ENCODE measurements at regions not wholly inside any gene's neighbourhood (a gene's known extent, or its start where the extent isn't known, plus 50 kb on each side); places are given as distances from the start of the nearest gene placed in this dataset.

- Histone ChIP-seq H3K36me3 (no peaks in the 10 kb centered on the region), H3K4me1 (no peaks in the 10 kb centered on the region), H3K9me3 (no peaks in the 10 kb centered on the region), H3K27me3 (no peaks in the 10 kb centered on the region), H3K4me3 (no peak overlapping the region), H3K27ac (no peak overlapping the region)
- ATAC-seq (no peak), DNase-seq (no peak)
- intact Hi-C loops (cut with DNase I), result no loop called here
- TF ChIP-seq, protein P1, sequence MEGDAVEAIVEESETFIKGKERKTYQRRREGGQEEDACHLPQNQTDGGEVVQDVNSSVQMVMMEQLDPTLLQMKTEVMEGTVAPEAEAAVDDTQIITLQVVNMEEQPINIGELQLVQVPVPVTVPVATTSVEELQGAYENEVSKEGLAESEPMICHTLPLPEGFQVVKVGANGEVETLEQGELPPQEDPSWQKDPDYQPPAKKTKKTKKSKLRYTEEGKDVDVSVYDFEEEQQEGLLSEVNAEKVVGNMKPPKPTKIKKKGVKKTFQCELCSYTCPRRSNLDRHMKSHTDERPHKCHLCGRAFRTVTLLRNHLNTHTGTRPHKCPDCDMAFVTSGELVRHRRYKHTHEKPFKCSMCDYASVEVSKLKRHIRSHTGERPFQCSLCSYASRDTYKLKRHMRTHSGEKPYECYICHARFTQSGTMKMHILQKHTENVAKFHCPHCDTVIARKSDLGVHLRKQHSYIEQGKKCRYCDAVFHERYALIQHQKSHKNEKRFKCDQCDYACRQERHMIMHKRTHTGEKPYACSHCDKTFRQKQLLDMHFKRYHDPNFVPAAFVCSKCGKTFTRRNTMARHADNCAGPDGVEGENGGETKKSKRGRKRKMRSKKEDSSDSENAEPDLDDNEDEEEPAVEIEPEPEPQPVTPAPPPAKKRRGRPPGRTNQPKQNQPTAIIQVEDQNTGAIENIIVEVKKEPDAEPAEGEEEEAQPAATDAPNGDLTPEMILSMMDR (IDR thresholded peaks at IDR 0.05), result no peak
Measured at GRCh38 chr2:199199797-199200196, 257.9 kb downstream of the SATB2 start.

GRCh38 chr2:199197448-199197847 is 260.3 kb downstream of the SATB2 start:
- Histone ChIP-seq H3K27me3 (no peaks in the 10 kb centered on the region), H3K4me3 (no peak overlapping the region), H3K4me1 (no peaks in the 10 kb centered on the region), H3K27ac (no peak overlapping the region), H3K36me3 (no peaks in the 10 kb centered on the region), H3K9me3 (no peaks in the 10 kb centered on the region)
- TF ChIP-seq, protein P1 (IDR thresholded peaks at IDR 0.05), result no peak
- DNase-seq (no peak), ATAC-seq (no peak)
- intact Hi-C loops (cut with DNase I), result no loop called here

- Histone ChIP-seq H3K4me3 (no peak overlapping the region), H3K27me3 (no peaks in the 10 kb centered on the region), H3K4me1 (no peaks in the 10 kb centered on the region), H3K9me3 (no peaks in the 10 kb centered on the region), H3K36me3 (no peaks in the 10 kb centered on the region), H3K27ac (no peak overlapping the region)
- intact Hi-C loops (cut with DNase I), result no loop called here
- TF ChIP-seq, protein P1 (IDR thresholded peaks at IDR 0.05), result no peak
- ATAC-seq, result no peak
- no peak for DNase-seq
Measured at GRCh38 chr2:199196686-199197085, 261.1 kb downstream of the SATB2 start.

GRCh38 chr2:199195927-199196502 is 261.7 kb downstream of the SATB2 start:
- H3K9me3 ChIP-seq, result no peaks in the 10 kb centered on the region
- TF ChIP-seq, protein P1 (IDR thresholded peaks at IDR 0.05), result no peak
- ATAC-seq (no peak), DNase-seq (no peak)
- no peak overlapping the region for H3K27ac ChIP-seq
- intact Hi-C loops (cut with DNase I), result no loop called here
- no peaks in the 10 kb centered on the region for H3K4me1 ChIP-seq
- no peak overlapping the region for H3K4me3 ChIP-seq
- H3K27me3 ChIP-seq, result no peaks in the 10 kb centered on the region
- H3K36me3 ChIP-seq, result no peaks in the 10 kb centered on the region

- Histone ChIP-seq H3K36me3 (no peaks in the 10 kb centered on the region), H3K27ac (no peak overlapping the region), H3K27me3 (no peaks in the 10 kb centered on the region), H3K4me1 (no peaks in the 10 kb centered on the region), H3K4me3 (no peak overlapping the region), H3K9me3 (no peaks in the 10 kb centered on the region)
- ATAC-seq (no peak), DNase-seq (no peak)
- intact Hi-C loops (cut with DNase I), result no loop called here
- TF ChIP-seq, protein P1 (IDR thresholded peaks at IDR 0.05), result no peak
Measured at GRCh38 chr2:199191461-199191860, 266.3 kb downstream of the SATB2 start.
